Endodermal cell (in vitro differentiated cells): ENCODE measurements at regions not wholly inside any gene's neighbourhood (a gene's known extent, or its start where the extent isn't known, plus 50 kb on each side); places are given as distances from the start of the nearest gene placed in this dataset.

Experiments used
- DNase-seq: peaks from one replicate; pipeline ENCODE4 v3.0.0-alpha.2; 2017
- H3K27ac ChIP-seq: 2 replicates; pipeline ENCODE4 v1.5.1; 2013; ENCODE audit warnings: mild to moderate bottlenecking, low read depth, low read length, moderate library complexity
- H3K27me3 ChIP-seq: 2 replicates; pipeline ENCODE4 v1.6.1; 2013; ENCODE audit warnings: mild to moderate bottlenecking, low read length, moderate library complexity; ENCODE audit not compliant: insufficient read depth, control insufficient read depth, poor library complexity, severe bottlenecking
- H3K36me3 ChIP-seq: 2 replicates; pipeline ENCODE4 v1.7.0; 2013; ENCODE audit warnings: mild to moderate bottlenecking, low read length, moderate library complexity; ENCODE audit not compliant: control insufficient read depth, insufficient read depth
- H3K4me1 ChIP-seq: one replicate; pipeline ENCODE4 v1.7.0; 2013; ENCODE audit warnings: low read length; ENCODE audit not compliant: control insufficient read depth, insufficient read depth
- H3K4me3 ChIP-seq: 2 replicates; pipeline ENCODE4 v1.5.1; 2013; ENCODE audit warnings: mild to moderate bottlenecking, low read length, moderate library complexity
- H3K9ac ChIP-seq: 2 replicates; pipeline ENCODE4 v1.6.1; 2013; ENCODE audit warnings: mild to moderate bottlenecking, low read length, moderate library complexity; ENCODE audit not compliant: poor library complexity, severe bottlenecking; ENCODE audit errors: extremely low read depth
- H3K9me3 ChIP-seq: 2 replicates; pipeline ENCODE4 v1.6.1; 2013; ENCODE audit warnings: mild to moderate bottlenecking, low read length, moderate library complexity; ENCODE audit not compliant: control insufficient read depth
- H3K27ac Mint-ChIP-seq: 2 replicates; pipeline ENCODE4 v1.8.0; 2020; ENCODE audit warnings: mixed read lengths
- H3K27me3 Mint-ChIP-seq: 2 replicates; pipeline ENCODE4 v1.8.0; 2021; ENCODE audit warnings: mild to moderate bottlenecking, mixed read lengths; ENCODE audit not compliant: insufficient read depth
- H3K36me3 Mint-ChIP-seq: 2 replicates; pipeline ENCODE4 v1.8.0; 2020; ENCODE audit warnings: low read depth, mixed read lengths
- H3K4me1 Mint-ChIP-seq: 2 replicates; pipeline ENCODE4 v1.8.0; 2020; ENCODE audit warnings: mixed read lengths
- H3K4me3 Mint-ChIP-seq: 2 replicates; pipeline ENCODE4 v1.8.0; 2020; ENCODE audit warnings: mild to moderate bottlenecking, moderate library complexity, mixed read lengths
- H3K9me3 Mint-ChIP-seq: 2 replicates; pipeline ENCODE4 v1.8.0; 2020; ENCODE audit warnings: mild to moderate bottlenecking, mixed read lengths
- WGBS, 2 experiments: methylation state at CpG; one replicate each; pipeline versions ENCODE4 v1.1.5 to v1.1.7; 2013; ENCODE audit warnings: missing lambda C conversion rate in 2 of 2, mixed read lengths in 1 of 2; ENCODE audit not compliant: insufficient coverage in 1 of 2, insufficient read length in 1 of 2; 5-methylcytosine and 5-hydroxymethylcytosine counted together
- TF ChIP-seq, protein P1 (sequence below): fragments of 200-600 bp; sonication (generic); conservative IDR thresholded peaks from 2 replicates; pipeline ENCODE4 v1.5.0; 2021; ENCODE audit warnings: antibody characterized with exemption, mild to moderate bottlenecking

DNA sequence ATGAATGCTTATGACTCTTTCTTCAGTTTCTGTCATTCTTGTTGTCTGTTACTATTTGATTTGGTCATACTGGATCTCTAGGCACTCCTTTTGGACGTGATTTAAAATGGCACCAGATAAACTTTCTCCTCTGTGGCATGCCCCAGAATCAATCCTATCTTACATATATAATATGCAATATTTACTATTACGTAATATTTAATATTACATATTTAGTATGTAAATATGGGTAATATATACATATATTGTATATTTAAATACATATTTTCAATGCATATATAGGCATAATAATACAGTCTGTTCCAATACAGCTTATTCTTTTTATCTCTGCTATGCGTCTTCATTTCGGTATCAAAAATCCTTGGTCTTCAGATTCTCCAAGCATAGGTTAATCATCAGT, 104.4 kb upstream of the PRR20A start:
- H3K4me3 ChIP-seq, result no peak overlapping the region
- H3K27ac ChIP-seq, result no peak overlapping the region
- no peak for DNase-seq
- Mint-ChIP-seq H3K4me3 (no peak overlapping the region), H3K27me3 (no peaks in the 10 kb centered on the region), H3K4me1 (peaks cover 9% of the 10 kb centered on the region), H3K9me3 (peaks cover under 1% of the 10 kb centered on the region), H3K27ac (no peak overlapping the region), H3K36me3 (no peaks in the 10 kb centered on the region)
- no peaks in the 10 kb centered on the region for H3K27me3 ChIP-seq
- peaks cover 3% of the 10 kb centered on the region for H3K4me1 ChIP-seq
- TF ChIP-seq, protein P1, sequence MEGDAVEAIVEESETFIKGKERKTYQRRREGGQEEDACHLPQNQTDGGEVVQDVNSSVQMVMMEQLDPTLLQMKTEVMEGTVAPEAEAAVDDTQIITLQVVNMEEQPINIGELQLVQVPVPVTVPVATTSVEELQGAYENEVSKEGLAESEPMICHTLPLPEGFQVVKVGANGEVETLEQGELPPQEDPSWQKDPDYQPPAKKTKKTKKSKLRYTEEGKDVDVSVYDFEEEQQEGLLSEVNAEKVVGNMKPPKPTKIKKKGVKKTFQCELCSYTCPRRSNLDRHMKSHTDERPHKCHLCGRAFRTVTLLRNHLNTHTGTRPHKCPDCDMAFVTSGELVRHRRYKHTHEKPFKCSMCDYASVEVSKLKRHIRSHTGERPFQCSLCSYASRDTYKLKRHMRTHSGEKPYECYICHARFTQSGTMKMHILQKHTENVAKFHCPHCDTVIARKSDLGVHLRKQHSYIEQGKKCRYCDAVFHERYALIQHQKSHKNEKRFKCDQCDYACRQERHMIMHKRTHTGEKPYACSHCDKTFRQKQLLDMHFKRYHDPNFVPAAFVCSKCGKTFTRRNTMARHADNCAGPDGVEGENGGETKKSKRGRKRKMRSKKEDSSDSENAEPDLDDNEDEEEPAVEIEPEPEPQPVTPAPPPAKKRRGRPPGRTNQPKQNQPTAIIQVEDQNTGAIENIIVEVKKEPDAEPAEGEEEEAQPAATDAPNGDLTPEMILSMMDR, result no peak
- 97 to 100% methylated on average over 2 to 3 of the region's 4 CpGs for WGBS, 2 experiments
- no peaks in the 10 kb centered on the region for H3K36me3 ChIP-seq
- peaks cover under 1% of the 10 kb centered on the region for H3K9me3 ChIP-seq
- H3K9ac ChIP-seq, result no peak overlapping the region

DNA sequence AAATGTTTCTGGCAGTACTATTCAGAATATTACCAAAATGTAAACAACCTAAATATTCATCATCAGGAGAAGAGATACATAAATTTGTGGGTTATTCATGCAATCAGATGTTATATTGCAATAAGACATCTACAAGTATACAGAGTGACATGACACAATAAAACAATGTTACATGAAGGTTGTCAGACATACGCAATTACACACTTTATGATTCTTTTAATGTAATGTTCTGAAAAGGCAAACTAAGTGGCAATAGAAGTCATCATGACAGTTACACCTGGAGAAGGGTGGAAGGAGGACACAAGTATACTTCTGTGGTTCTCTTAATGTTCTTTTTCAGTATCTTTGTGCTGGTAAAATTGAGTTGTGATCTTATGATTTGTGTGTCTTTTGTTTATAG, 95.8 kb upstream of the PRR20A start:
- no peaks in the 10 kb centered on the region for H3K36me3 ChIP-seq
- H3K9me3 ChIP-seq, result peaks cover 4% of the 10 kb centered on the region
- H3K27me3 Mint-ChIP-seq, result no peaks in the 10 kb centered on the region
- no peaks in the 10 kb centered on the region for H3K27me3 ChIP-seq
- 83 to 100% methylated on average over 1 of the region's 1 CpG for WGBS, 2 experiments
- TF ChIP-seq, protein P1, result no peak
- DNase-seq, result no peak
- no peak overlapping the region for H3K9ac ChIP-seq
- peaks cover 4% of the 10 kb centered on the region for H3K4me1 Mint-ChIP-seq
- H3K27ac ChIP-seq, result no peak overlapping the region
- no peak overlapping the region for H3K27ac Mint-ChIP-seq
- no peak overlapping the region for H3K4me3 Mint-ChIP-seq
- H3K4me1 ChIP-seq, result no peaks in the 10 kb centered on the region
- H3K4me3 ChIP-seq, result no peak overlapping the region
- peaks cover 2% of the 10 kb centered on the region for H3K9me3 Mint-ChIP-seq
- H3K36me3 Mint-ChIP-seq, result no peaks in the 10 kb centered on the region

DNA sequence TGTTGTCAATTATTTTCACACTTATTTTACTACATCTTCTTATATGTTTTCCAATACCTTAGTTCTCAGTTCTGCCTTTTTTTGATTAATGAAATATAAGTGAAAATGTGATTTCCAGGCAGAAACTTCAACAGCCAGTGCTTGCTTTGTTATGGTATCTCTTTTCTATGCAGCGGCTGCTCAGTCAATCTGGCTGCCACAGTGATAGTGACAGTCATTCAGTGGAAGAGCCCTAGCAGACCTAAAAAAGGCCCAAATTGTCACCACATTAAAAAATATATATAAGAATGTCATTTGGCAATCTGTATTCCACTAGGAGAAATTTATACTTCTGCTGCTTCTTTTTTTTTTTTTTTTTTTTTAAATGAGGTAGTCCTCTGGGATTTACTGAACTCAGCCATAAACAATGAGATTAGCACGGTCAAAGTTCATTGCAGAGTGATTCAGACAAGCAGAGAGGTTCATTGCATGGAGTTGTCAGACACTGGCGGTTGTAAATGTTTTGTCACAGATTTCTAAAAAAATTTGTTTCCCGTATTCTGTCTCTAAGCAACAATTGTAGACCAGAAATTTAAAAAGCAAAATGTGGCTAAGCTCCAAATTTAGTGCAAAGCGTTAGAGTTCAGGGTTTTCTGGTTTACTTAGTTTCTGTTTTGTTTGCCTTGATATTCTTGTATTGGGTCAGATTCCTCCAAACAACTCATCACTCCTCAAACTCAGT, 94.7 kb upstream of the PRR20A start:
- Mint-ChIP-seq H3K4me1 (peaks cover 4% of the 10 kb centered on the region), H3K27ac (no peak overlapping the region), H3K36me3 (no peaks in the 10 kb centered on the region), H3K27me3 (no peaks in the 10 kb centered on the region), H3K9me3 (peaks cover 5% of the 10 kb centered on the region), H3K4me3 (no peak overlapping the region)
- H3K4me1 ChIP-seq, result no peaks in the 10 kb centered on the region
- WGBS, 2 experiments, result 79 to 88% methylated on average over 4 to 5 of the region's 5 CpGs
- peaks cover 4% of the 10 kb centered on the region for H3K9me3 ChIP-seq
- H3K9ac ChIP-seq, result no peak overlapping the region
- no peaks in the 10 kb centered on the region for H3K27me3 ChIP-seq
- no peak for DNase-seq
- H3K36me3 ChIP-seq, result no peaks in the 10 kb centered on the region
- no peak overlapping the region for H3K27ac ChIP-seq
- TF ChIP-seq, protein P1, result no peak
- H3K4me3 ChIP-seq, result no peak overlapping the region
